Activated CD4-positive, alpha-beta T cell treated with anti-CD3 and anti-CD28 coated beads for 36 hours (primary cell): ENCODE measurements at regions not wholly inside any gene's neighbourhood (a gene's known extent, or its start where the extent isn't known, plus 50 kb on each side); places are given as distances from the start of the nearest gene placed in this dataset.

Experiments used
- ATAC-seq: fragments of 200-7000 bp; cut with Tn5 transposase; one replicate; pipeline ENCODE4 v1.10.0; 2021; ENCODE audit warnings: mild to moderate bottlenecking, moderate library complexity
- CTCF ChIA-PET: fragments of 350-600 bp; sonication (Branson Sonifier 250); formaldehyde crosslinking; loops from one replicate; lab custom pipeline; 2021; ENCODE audit warnings: antibody characterized with exemption; lab: Charles Lee
- POLR2A ChIA-PET: fragments of 350-600 bp; sonication (Branson Sonifier 250); formaldehyde crosslinking; loops from one replicate; lab custom pipeline; 2021; ENCODE audit warnings: antibody characterized with exemption, inconsistent platforms; lab: Charles Lee
- DNase-seq: peaks from one replicate; pipeline ENCODE4 v3.0.0-alpha.2; 2020
- H3K27ac Mint-ChIP-seq: one replicate; pipeline ENCODE4 v1.8.0; 2021; ENCODE audit warnings: mixed read lengths
- H3K27me3 Mint-ChIP-seq: one replicate; pipeline ENCODE4 v1.8.0; 2021; ENCODE audit warnings: mixed read lengths
- H3K36me3 Mint-ChIP-seq: one replicate; pipeline ENCODE4 v1.8.0; 2021; ENCODE audit warnings: low read depth, mixed read lengths
- H3K4me1 Mint-ChIP-seq: one replicate; pipeline ENCODE4 v1.8.0; 2021; ENCODE audit warnings: mixed read lengths
- H3K4me3 Mint-ChIP-seq: one replicate; pipeline ENCODE4 v1.8.0; 2021; ENCODE audit warnings: mild to moderate bottlenecking, moderate library complexity, mixed read lengths
- H3K9me3 Mint-ChIP-seq: one replicate; pipeline ENCODE4 v1.8.0; 2021; ENCODE audit warnings: low read depth, mixed read lengths
- intact Hi-C, 2 experiments: fragments of 100-400 bp; cut with DNase I in 1 of 2; cut with micrococcal nuclease in 1 of 2; formaldehyde crosslinking; loops; one replicate each; pipeline versions ENCODE4 v1.14.2 to v1.15.1; 2022 to 2024; cut with DNase I, micrococcal nuclease

- H3K36me3 Mint-ChIP-seq: no peaks in the 10 kb centered on the region
- CTCF ChIA-PET: no interaction called here
- intact Hi-C loops: no loop called here
These were observed 364.2 kb downstream of the JRKL start for GRCh38 chr11:96753997-96754396.

DNA sequence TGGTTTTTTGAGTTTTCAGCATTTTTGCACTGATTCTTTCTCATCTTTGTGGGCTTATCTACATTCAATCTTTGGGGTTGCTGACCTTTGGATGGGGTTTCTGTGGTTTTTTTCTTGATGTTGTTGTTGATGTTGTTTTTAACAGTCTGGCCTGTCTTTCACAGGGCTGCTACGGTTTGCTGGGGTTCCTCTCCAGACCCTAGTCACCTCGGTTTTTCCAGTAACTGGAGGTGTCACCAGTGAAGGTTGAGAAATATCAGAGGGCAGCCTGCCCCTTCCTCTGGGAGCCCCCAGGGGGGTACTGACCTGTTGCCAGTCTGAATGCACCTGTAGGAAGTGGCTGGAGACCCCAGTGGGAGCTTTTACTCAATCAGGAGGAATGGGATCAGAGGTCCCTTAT, 365.4 kb downstream of the JRKL start:
- H3K4me3 Mint-ChIP-seq: no peak overlapping the region
- H3K27me3 Mint-ChIP-seq: no peaks in the 10 kb centered on the region
- H3K9me3 Mint-ChIP-seq: no peaks in the 10 kb centered on the region
- H3K4me1 Mint-ChIP-seq: no peaks in the 10 kb centered on the region
- intact Hi-C loops: no loop called here
- H3K36me3 Mint-ChIP-seq: no peaks in the 10 kb centered on the region
- no peak for ATAC-seq
- no peak for DNase-seq
- no peak overlapping the region for H3K27ac Mint-ChIP-seq
- CTCF ChIA-PET: interaction anchor here (0.6 kb wide), 1 partner anchor 616 kb away, joined by 3 read pairs; no protein-coding TSS in a partner anchor
- POLR2A ChIA-PET: no interaction called here

More at GRCh38 chr11:96753997-96754396, 364.2 kb downstream of the JRKL start:
- H3K4me3 Mint-ChIP-seq: no peak overlapping the region
- H3K27ac Mint-ChIP-seq: no peak overlapping the region
- H3K27me3 Mint-ChIP-seq: no peaks in the 10 kb centered on the region
- H3K4me1 Mint-ChIP-seq: no peaks in the 10 kb centered on the region
- DNase-seq (no peak), ATAC-seq (no peak)
- no peaks in the 10 kb centered on the region for H3K9me3 Mint-ChIP-seq
- POLR2A ChIA-PET: no interaction called here

GRCh38 chr11:96755752-96756151, 365.9 kb downstream of the JRKL start:
- no peaks in the 10 kb centered on the region for H3K27me3 Mint-ChIP-seq
- no peak overlapping the region for H3K4me3 Mint-ChIP-seq
- H3K36me3 Mint-ChIP-seq: no peaks in the 10 kb centered on the region
- intact Hi-C loops: no loop called here
- ATAC-seq: no peak
- DNase-seq: no peak
- no peaks in the 10 kb centered on the region for H3K4me1 Mint-ChIP-seq
- CTCF ChIA-PET: no interaction called here
- H3K9me3 Mint-ChIP-seq: no peaks in the 10 kb centered on the region
- POLR2A ChIA-PET: no interaction called here
- no peak overlapping the region for H3K27ac Mint-ChIP-seq

GRCh38 chr11:96758957-96759356, 369.1 kb downstream of the JRKL start:
- Mint-ChIP-seq H3K36me3 (no peaks in the 10 kb centered on the region), H3K4me1 (no peaks in the 10 kb centered on the region), H3K27me3 (no peaks in the 10 kb centered on the region), H3K9me3 (no peaks in the 10 kb centered on the region), H3K4me3 (no peak overlapping the region), H3K27ac (no peak overlapping the region)
- intact Hi-C loops: no loop called here
- CTCF ChIA-PET: no interaction called here
- ATAC-seq: no peak
- POLR2A ChIA-PET: no interaction called here
- DNase-seq: no peak

DNA sequence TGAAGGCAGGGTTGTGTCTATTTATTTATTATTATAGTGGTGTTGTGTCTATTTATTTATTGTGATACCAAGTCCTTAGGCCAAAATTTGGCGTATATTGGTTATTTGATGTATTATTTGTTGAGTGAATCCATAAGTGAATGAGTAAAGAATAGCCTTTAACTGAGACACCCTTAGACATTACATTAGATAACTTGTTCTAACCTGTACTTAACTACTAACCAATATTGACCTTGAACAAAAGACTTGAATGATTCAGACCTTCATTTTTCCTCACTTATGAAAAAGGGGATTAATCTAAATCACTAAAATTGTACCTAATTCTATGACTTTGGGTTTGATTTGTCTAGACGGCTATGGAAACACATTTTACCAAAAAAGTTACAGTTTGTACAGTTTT, 370.5 kb downstream of the JRKL start:
- Mint-ChIP-seq H3K27me3 (no peaks in the 10 kb centered on the region), H3K36me3 (no peaks in the 10 kb centered on the region), H3K9me3 (no peaks in the 10 kb centered on the region), H3K27ac (no peak overlapping the region), H3K4me1 (no peaks in the 10 kb centered on the region), H3K4me3 (no peak overlapping the region)
- DNase-seq (no peak), ATAC-seq (no peak)
- intact Hi-C loops: no loop called here
- ChIA-PET POLR2A (no interaction called here), CTCF (interaction anchor here (0.6 kb wide), 1 partner anchor 35 kb away, joined by 3 read pairs; no protein-coding TSS in a partner anchor)

- no peak for ATAC-seq
- CTCF ChIA-PET: no interaction called here
- POLR2A ChIA-PET: no interaction called here
These were observed 371.0 kb downstream of the JRKL start for GRCh38 chr11:96760815-96761214.

DNA sequence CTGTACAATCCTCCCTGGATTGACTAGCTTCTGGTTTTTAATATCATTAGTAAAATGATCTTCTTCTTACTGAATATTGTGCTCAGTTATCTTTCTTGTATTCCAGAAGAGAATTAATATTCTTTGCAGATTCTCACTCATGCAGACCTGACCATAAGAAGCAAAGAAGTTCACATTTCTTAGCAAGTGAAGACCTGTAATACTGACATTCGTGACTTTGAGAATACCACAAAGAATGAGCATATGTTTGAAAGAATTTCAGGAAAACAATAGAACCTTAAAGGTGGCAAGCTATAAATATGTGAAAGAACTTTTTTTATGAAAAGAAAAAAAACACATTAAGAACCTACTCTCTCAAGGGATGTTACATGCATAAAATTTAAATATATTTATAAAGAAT, 371.6 kb downstream of the JRKL start:
- H3K36me3 Mint-ChIP-seq: no peaks in the 10 kb centered on the region
- H3K4me1 Mint-ChIP-seq: no peaks in the 10 kb centered on the region
- ATAC-seq (no peak), DNase-seq (no peak)
- H3K27ac Mint-ChIP-seq: no peak overlapping the region
- H3K27me3 Mint-ChIP-seq: no peaks in the 10 kb centered on the region
- POLR2A ChIA-PET: no interaction called here
- H3K4me3 Mint-ChIP-seq: no peak overlapping the region
- intact Hi-C loops: no loop called here
- no peaks in the 10 kb centered on the region for H3K9me3 Mint-ChIP-seq
- CTCF ChIA-PET: no interaction called here

More at GRCh38 chr11:96760815-96761214, 371.0 kb downstream of the JRKL start:
- intact Hi-C loops: no loop called here
- H3K36me3 Mint-ChIP-seq: no peaks in the 10 kb centered on the region
- H3K4me3 Mint-ChIP-seq: no peak overlapping the region
- H3K27ac Mint-ChIP-seq: no peak overlapping the region
- H3K27me3 Mint-ChIP-seq: no peaks in the 10 kb centered on the region
- H3K9me3 Mint-ChIP-seq: no peaks in the 10 kb centered on the region
- no peaks in the 10 kb centered on the region for H3K4me1 Mint-ChIP-seq
- DNase-seq: no peak

- Mint-ChIP-seq H3K27me3 (no peaks in the 10 kb centered on the region), H3K4me3 (no peak overlapping the region), H3K27ac (no peak overlapping the region), H3K4me1 (no peaks in the 10 kb centered on the region), H3K9me3 (no peaks in the 10 kb centered on the region), H3K36me3 (no peaks in the 10 kb centered on the region)
- intact Hi-C loops: no loop called here
- ChIA-PET POLR2A (no interaction called here), CTCF (interaction anchor here (1.0 kb wide), 1 partner anchor 16 kb away, joined by 3 read pairs; no protein-coding TSS in a partner anchor)
- ATAC-seq: no peak
- DNase-seq: no peak
These were observed 373.4 kb downstream of the JRKL start for GRCh38 chr11:96763244-96763643.

DNA sequence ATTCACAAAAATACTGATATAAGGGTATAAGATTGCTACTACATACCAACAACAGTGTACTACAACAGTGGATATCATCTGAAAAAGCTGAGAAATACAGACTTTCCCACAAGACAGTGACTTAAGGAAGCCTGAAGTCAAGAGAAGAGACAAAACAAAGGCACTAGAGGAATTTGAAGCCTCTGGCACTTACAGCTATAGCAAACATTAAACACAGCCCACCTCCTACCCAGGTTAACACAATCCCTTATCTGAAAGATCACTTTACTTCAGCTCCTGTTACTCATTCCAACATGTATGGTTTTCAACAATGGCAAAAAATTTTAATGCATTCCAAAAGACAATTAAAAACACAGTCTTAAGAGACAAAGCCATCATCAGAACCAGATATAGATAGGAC, 388.5 kb downstream of the JRKL start:
- DNase-seq: no peak
- no peak for ATAC-seq
- Mint-ChIP-seq H3K36me3 (no peaks in the 10 kb centered on the region), H3K27me3 (no peaks in the 10 kb centered on the region), H3K4me3 (no peak overlapping the region), H3K4me1 (no peaks in the 10 kb centered on the region), H3K9me3 (no peaks in the 10 kb centered on the region), H3K27ac (no peak overlapping the region)
- intact Hi-C loops: no loop called here
- ChIA-PET CTCF (no interaction called here), POLR2A (no interaction called here)

DNA sequence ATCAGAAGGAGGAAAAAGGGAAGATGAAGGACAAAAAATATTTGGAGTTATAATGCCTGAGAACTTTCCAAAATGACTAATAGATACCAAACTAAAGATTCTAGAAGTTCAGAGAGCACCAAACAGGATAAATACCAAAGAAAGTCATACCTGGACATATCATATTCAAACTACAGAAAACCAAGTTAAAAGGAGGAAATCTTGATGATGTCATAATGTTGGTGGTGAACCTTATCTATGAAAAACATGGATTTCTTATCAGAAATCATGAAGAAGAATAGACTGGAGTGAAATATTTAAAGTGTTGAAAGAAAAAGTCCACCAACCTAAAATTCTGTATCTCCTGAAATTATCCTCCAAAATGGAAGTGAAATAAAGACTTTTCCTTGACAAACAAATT, 389.2 kb downstream of the JRKL start:
- Mint-ChIP-seq H3K4me1 (no peaks in the 10 kb centered on the region), H3K4me3 (no peak overlapping the region), H3K27ac (no peak overlapping the region), H3K36me3 (no peaks in the 10 kb centered on the region), H3K9me3 (no peaks in the 10 kb centered on the region), H3K27me3 (no peaks in the 10 kb centered on the region)
- CTCF ChIA-PET: no interaction called here
- ATAC-seq: no peak
- intact Hi-C loops: no loop called here
- POLR2A ChIA-PET: no interaction called here
- no peak for DNase-seq

- POLR2A ChIA-PET: no interaction called here
- Mint-ChIP-seq H3K27ac (no peak overlapping the region), H3K9me3 (no peaks in the 10 kb centered on the region), H3K4me3 (no peak overlapping the region), H3K36me3 (no peaks in the 10 kb centered on the region), H3K27me3 (no peaks in the 10 kb centered on the region), H3K4me1 (no peaks in the 10 kb centered on the region)
- DNase-seq (no peak), ATAC-seq (no peak)
- CTCF ChIA-PET: no interaction called here
- intact Hi-C loops: no loop called here
These were observed 391.3 kb downstream of the JRKL start for GRCh38 chr11:96781082-96781481.

- H3K9me3 Mint-ChIP-seq: no peaks in the 10 kb centered on the region
- H3K27me3 Mint-ChIP-seq: no peaks in the 10 kb centered on the region
- DNase-seq (no peak), ATAC-seq (no peak)
- no peaks in the 10 kb centered on the region for H3K36me3 Mint-ChIP-seq
- no peak overlapping the region for H3K27ac Mint-ChIP-seq
- intact Hi-C loops: no loop called here
- no peaks in the 10 kb centered on the region for H3K4me1 Mint-ChIP-seq
- ChIA-PET CTCF (no interaction called here), POLR2A (no interaction called here)
- H3K4me3 Mint-ChIP-seq: no peak overlapping the region
These were observed 392.8 kb downstream of the JRKL start for GRCh38 chr11:96782632-96783031.

DNA sequence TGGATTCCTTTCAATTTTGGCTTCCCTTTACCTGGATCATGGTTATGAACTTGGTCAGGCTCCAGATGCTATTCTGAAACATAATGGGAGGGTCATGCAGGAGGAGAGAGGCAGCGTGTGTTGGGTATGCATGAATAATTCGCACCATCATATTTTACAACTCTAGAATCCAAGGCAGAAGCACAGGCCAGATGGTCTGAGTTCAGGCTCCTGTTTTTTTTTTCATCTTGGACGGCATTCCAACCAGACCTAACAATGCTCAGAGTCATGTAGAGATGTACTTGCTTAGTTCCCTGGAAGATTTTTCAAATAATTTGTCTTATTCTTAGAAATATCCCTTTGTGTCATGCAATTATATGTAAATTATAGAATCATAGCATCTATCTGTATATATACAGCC, 393.5 kb downstream of the JRKL start:
- ATAC-seq: no peak
- CTCF ChIA-PET: no interaction called here
- intact Hi-C loops: no loop called here

More for the DNA sequence above, 393.5 kb downstream of the JRKL start:
- POLR2A ChIA-PET: no interaction called here
- no peak for DNase-seq
- no peaks in the 10 kb centered on the region for H3K4me1 Mint-ChIP-seq
- no peaks in the 10 kb centered on the region for H3K36me3 Mint-ChIP-seq
- no peak overlapping the region for H3K27ac Mint-ChIP-seq
- H3K4me3 Mint-ChIP-seq: no peak overlapping the region
- H3K27me3 Mint-ChIP-seq: no peaks in the 10 kb centered on the region
- H3K9me3 Mint-ChIP-seq: no peaks in the 10 kb centered on the region
